HG03103 (cell line): ENCODE measurements at regions not wholly inside any gene's neighbourhood (a gene's known extent, or its start where the extent isn't known, plus 50 kb on each side); places are given as distances from the start of the nearest gene placed in this dataset.

Experiments used
- ATAC-seq: cut with Tn5 transposase; IDR thresholded peaks from one replicate; pipeline ENCODE4 v1.9.1; 2021; ENCODE audit warnings: low read depth; ENCODE audit not compliant: unreplicated experiment

GRCh38 chr9:105187781-105188180, 56.7 kb upstream of the SLC44A1 start:
- no peak for ATAC-seq

GRCh38 chr9:105188746-105189145, 55.7 kb upstream of the SLC44A1 start:
- ATAC-seq, result no peak

- peak; percentile 80 for ATAC-seq
Measured at GRCh38 chr9:105191508-105192121, 52.8 kb upstream of the SLC44A1 start.

- ATAC-seq, result no peak
Measured at GRCh38 chr9:105193560-105193959, 50.9 kb upstream of the SLC44A1 start.

- no peak for ATAC-seq
Measured at GRCh38 chr9:105194234-105194633, 50.2 kb upstream of the SLC44A1 start.
